Muscle of leg (tissue), 3 donors: ENCODE measurements at regions not wholly inside any gene's neighbourhood (a gene's known extent, or its start where the extent isn't known, plus 50 kb on each side); places are given as distances from the start of the nearest gene placed in this dataset.

Experiments used
- DNase-seq: peaks from one replicate; pipeline ENCODE4 v3.0.0; 2013
- H3K27ac ChIP-seq: one replicate; pipeline ENCODE4 v1.5.1; 2013; ENCODE audit warnings: mild to moderate bottlenecking, low read length, control low read depth
- H3K27me3 ChIP-seq: one replicate; pipeline ENCODE4 v1.6.1; 2013; ENCODE audit warnings: low read length; ENCODE audit not compliant: control insufficient read depth, insufficient read depth
- H3K36me3 ChIP-seq: one replicate; pipeline ENCODE4 v1.6.1; 2013; ENCODE audit warnings: low read length; ENCODE audit not compliant: control insufficient read depth, insufficient read depth
- H3K4me1 ChIP-seq: one replicate; pipeline ENCODE4 v1.6.1; 2013; ENCODE audit warnings: low read length; ENCODE audit not compliant: control insufficient read depth, insufficient read depth
- H3K4me3 ChIP-seq: one replicate; pipeline ENCODE4 v1.5.1; 2013; ENCODE audit warnings: low read length, control low read depth
- H3K9me3 ChIP-seq: replicated peaks from 2 replicates; pipeline ENCODE4 v1.6.1; 2013; ENCODE audit warnings: low read depth, low read length; ENCODE audit not compliant: control insufficient read depth
- WGBS: methylation state at CpG from one replicate; pipeline ENCODE4 v1.1.5; 2013; ENCODE audit warnings: missing lambda C conversion rate; ENCODE audit not compliant: insufficient coverage; 5-methylcytosine and 5-hydroxymethylcytosine counted together

GRCh38 chr20:11020712-11021111 lies 346.9 kb upstream of the JAG1 start:
- no peak for DNase-seq
- H3K4me1 ChIP-seq, result no peaks in the 10 kb centered on the region
- no peak overlapping the region for H3K4me3 ChIP-seq
- no peak overlapping the region for H3K27ac ChIP-seq
- no peaks in the 10 kb centered on the region for H3K27me3 ChIP-seq
- H3K36me3 ChIP-seq, result no peaks in the 10 kb centered on the region
- WGBS, result no CpG with 5 or more reads among the region's 1 CpG
- no peaks in the 10 kb centered on the region for H3K9me3 ChIP-seq

DNA sequence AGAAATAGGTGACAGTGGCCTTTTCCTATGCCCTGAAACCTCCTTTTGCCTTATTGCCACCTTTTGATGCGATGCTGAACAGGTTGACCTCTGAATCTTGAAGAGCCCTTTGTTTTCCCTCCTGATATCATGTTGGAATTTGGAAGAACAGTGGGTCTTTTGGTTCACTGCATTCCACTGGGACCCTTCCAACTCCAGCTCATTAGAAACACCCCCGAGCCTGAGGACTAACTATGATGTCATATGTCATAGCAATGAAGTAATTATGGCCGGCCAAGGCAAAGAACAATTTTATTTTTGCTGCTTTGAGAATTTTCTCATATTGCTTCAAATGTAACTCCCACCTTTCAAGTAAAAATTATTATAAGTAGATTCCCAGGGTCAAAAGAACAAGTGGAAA lies 353.4 kb upstream of the JAG1 start:
- Histone ChIP-seq H3K27ac (no peak overlapping the region), H3K27me3 (no peaks in the 10 kb centered on the region), H3K36me3 (no peaks in the 10 kb centered on the region), H3K9me3 (peaks cover 4% of the 10 kb centered on the region), H3K4me1 (no peaks in the 10 kb centered on the region), H3K4me3 (no peak overlapping the region)
- no peak for DNase-seq
- WGBS, result no CpG with 5 or more reads among the region's 3 CpGs

- Histone ChIP-seq H3K9me3 (peaks cover 4% of the 10 kb centered on the region), H3K27ac (no peak overlapping the region), H3K4me3 (no peak overlapping the region), H3K27me3 (no peaks in the 10 kb centered on the region), H3K36me3 (no peaks in the 10 kb centered on the region), H3K4me1 (no peaks in the 10 kb centered on the region)
- 100% methylated on average over 2 of the region's 2 CpGs for WGBS
- no peak for DNase-seq
Observed at GRCh38 chr20:11030351-11030750, 356.6 kb upstream of the JAG1 start.

- H3K27ac ChIP-seq, result no peak overlapping the region
- H3K4me1 ChIP-seq, result no peaks in the 10 kb centered on the region
- no peak for DNase-seq
- H3K4me3 ChIP-seq, result no peak overlapping the region
- 71% methylated on average over 1 of the region's 2 CpGs for WGBS
- no peaks in the 10 kb centered on the region for H3K27me3 ChIP-seq
- peaks cover 4% of the 10 kb centered on the region for H3K9me3 ChIP-seq
- H3K36me3 ChIP-seq, result no peaks in the 10 kb centered on the region
Observed at GRCh38 chr20:11031300-11031699, 357.5 kb upstream of the JAG1 start.

GRCh38 chr20:11032611-11033010 lies 358.8 kb upstream of the JAG1 start:
- Histone ChIP-seq H3K36me3 (no peaks in the 10 kb centered on the region), H3K4me3 (no peak overlapping the region), H3K27ac (no peak overlapping the region), H3K27me3 (no peaks in the 10 kb centered on the region), H3K4me1 (no peaks in the 10 kb centered on the region), H3K9me3 (peaks cover 4% of the 10 kb centered on the region)
- 33% methylated on average over 1 of the region's 3 CpGs for WGBS
- no peak for DNase-seq

DNA sequence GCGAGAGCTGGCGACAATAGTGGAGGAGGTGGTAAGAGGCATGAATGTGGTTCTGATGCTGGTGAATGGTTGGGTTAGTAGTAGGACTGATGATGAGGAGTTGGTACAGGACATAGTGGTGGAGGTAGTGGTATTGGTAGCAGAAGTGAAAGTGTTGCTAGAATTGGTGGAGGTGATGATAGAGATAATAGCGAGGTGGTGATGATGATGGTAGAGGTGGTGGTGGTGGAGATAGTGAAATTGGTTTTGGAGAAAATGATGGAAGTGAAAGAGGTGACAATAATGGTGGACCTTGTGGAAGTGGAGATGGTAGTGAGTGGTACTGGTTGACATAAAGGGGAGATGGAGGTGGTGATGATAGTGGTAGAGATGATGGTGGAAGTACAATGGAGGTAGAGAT lies 360.2 kb upstream of the JAG1 start:
- H3K27ac ChIP-seq, result no peak overlapping the region
- H3K4me3 ChIP-seq, result no peak overlapping the region
- no peaks in the 10 kb centered on the region for H3K27me3 ChIP-seq
- peaks cover 4% of the 10 kb centered on the region for H3K9me3 ChIP-seq
- 97% methylated on average over 3 of the region's 3 CpGs for WGBS
- no peak for DNase-seq
- H3K36me3 ChIP-seq, result no peaks in the 10 kb centered on the region
- H3K4me1 ChIP-seq, result no peaks in the 10 kb centered on the region

- Histone ChIP-seq H3K27me3 (no peaks in the 10 kb centered on the region), H3K9me3 (peaks cover 4% of the 10 kb centered on the region), H3K27ac (no peak overlapping the region), H3K4me1 (no peaks in the 10 kb centered on the region), H3K4me3 (no peak overlapping the region), H3K36me3 (no peaks in the 10 kb centered on the region)
- WGBS, result 41% methylated on average over 3 of the region's 3 CpGs
- DNase-seq, result no peak
Observed at GRCh38 chr20:11035211-11035610, 361.4 kb upstream of the JAG1 start.

GRCh38 chr20:11041396-11041795 lies 367.6 kb upstream of the JAG1 start:
- no peaks in the 10 kb centered on the region for H3K27me3 ChIP-seq
- no peak overlapping the region for H3K4me3 ChIP-seq
- H3K27ac ChIP-seq, result no peak overlapping the region
- no peaks in the 10 kb centered on the region for H3K36me3 ChIP-seq
- DNase-seq, result no peak
- no peaks in the 10 kb centered on the region for H3K9me3 ChIP-seq
- no CpG with 5 or more reads among the region's 1 CpG for WGBS
- no peaks in the 10 kb centered on the region for H3K4me1 ChIP-seq

DNA sequence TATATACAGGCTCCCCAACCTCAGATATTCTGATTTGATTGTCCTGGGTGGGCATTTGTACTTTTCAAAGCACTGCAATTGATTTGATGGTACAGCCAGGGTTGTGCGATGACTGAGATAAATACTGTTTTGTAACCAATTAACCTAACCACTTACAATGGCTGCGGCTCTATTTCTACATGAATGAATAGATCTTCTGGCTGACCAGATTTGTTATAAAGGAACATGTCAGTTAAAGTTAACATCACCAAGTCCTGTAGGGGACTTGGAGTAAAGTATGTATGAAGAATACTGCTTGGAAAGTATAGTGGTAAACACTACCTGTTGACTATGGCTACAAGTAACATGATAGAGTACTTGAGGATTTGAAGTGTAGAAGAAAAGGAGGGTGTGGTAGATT lies 369.2 kb upstream of the JAG1 start:
- Histone ChIP-seq H3K9me3 (no peaks in the 10 kb centered on the region), H3K27me3 (no peaks in the 10 kb centered on the region), H3K27ac (no peak overlapping the region), H3K36me3 (no peaks in the 10 kb centered on the region), H3K4me1 (no peaks in the 10 kb centered on the region), H3K4me3 (no peak overlapping the region)
- DNase-seq, result no peak
- WGBS, result no CpG with 5 or more reads among the region's 2 CpGs

DNA sequence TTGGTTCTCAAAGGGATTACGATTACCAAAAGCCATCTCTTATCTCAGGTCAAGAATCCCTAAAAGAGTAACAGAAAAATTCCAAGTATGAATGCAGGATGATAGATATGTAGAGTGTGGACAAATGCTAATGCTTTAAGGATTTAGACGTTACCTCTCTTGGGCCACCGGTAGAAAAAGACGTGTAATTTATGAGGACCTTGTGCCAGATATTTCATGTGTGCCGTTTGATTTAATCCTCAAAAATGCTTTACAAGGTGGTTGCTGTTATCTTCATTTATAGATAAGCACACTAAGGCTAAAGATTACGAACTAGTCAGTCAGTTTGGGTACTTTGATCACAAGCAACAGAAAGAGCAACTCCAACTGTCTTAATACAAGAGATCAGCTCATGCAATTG lies 370.8 kb upstream of the JAG1 start:
- no peak for DNase-seq
- Histone ChIP-seq H3K36me3 (no peaks in the 10 kb centered on the region), H3K9me3 (no peaks in the 10 kb centered on the region), H3K27me3 (no peaks in the 10 kb centered on the region), H3K4me1 (no peaks in the 10 kb centered on the region), H3K27ac (no peak overlapping the region), H3K4me3 (no peak overlapping the region)
- no CpG with 5 or more reads among the region's 6 CpGs for WGBS

DNA sequence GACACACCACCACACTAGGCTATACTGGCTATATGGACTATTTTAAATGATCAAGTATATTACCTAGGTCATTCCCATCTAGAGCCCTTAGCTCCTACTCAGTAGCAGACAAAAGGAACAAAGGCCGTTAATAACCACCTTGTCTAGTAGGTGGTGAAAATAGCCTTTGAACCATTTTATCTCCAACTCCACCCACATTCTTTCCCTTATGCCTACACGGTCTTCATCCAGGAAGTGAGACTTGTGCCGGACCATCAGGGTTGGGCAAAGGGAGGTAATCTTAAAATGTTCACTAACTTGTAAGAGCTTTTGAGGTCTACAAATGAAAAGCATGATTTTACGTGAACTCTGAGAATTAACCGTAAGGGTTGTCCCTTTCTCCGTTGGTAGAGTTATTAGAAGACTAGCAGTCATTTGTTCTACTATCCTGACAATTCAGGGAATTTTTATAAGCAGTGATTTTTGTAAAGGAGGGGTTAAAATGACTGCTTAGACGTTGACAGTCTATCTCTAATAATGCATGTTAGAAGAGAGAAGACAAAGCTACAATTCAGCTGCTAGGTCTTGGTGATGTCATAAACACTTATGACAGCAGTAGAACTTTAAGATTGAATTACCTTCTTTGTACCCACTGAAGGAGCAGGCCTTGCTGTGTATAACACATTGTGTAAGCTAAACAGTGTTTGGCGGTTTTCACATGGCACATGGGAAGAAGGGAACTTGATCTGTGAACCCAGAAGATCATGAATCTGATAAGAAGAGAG lies 371.8 kb upstream of the JAG1 start:
- Histone ChIP-seq H3K4me3 (no peak overlapping the region), H3K4me1 (no peaks in the 10 kb centered on the region), H3K27ac (no peak overlapping the region), H3K36me3 (no peaks in the 10 kb centered on the region), H3K27me3 (no peaks in the 10 kb centered on the region), H3K9me3 (no peaks in the 10 kb centered on the region)
- 100% methylated on average over 2 of the region's 8 CpGs for WGBS
- no peak for DNase-seq
